ENCODE measurements at regions not wholly inside any gene's neighbourhood (a gene's known extent, or its start where the extent isn't known, plus 50 kb on each side); places are given as distances from the start of the nearest gene placed in this dataset.

DNA sequence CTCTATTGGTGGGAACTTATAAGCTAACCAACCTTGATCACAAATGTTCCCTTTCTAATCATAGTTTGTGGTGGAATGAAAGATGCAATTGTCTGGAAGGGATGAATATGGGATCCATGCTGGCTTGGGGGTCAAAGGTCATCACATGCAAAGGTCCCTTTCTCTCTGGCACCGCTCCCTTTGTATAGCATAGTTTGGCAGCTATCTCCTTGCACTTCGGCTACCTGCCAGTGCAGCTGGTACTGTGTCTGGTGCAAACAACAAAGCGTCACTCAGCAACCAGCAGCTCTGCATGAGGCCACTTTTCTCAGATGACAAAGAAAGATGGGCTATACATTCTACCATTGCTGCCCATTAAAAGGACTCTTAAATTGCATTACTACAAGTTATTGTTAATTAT is 188.2 kb upstream of the NFIA start:
- no peaks in the 10 kb centered on the region for H3K9me3 ChIP-seq (ENCODE audit: control insufficient read depth, low read length)
- H3K4me3 ChIP-seq (ENCODE audit: low read length in 2 of 2), result no peak overlapping the region
- DNase-seq, result no peak
- ATAC-seq (ENCODE audit: low FRiP score), result no peak
- intact Hi-C loops (cut with DNase I), result no loop called here
- peaks cover 0 to 7% of the 10 kb centered on the region in 2 donors for H3K4me1 ChIP-seq (ENCODE audit: control insufficient read depth in 1 of 2, insufficient read depth in 2 of 2, low read length in 2 of 2)
- no peaks in the 10 kb centered on the region for H3K36me3 ChIP-seq (ENCODE audit: control insufficient read depth in 1 of 2, insufficient read depth in 2 of 2, low read length in 1 of 2)
- 95 to 100% methylated on average over 3 of the region's 3 CpGs for WGBS, 2 donors
- H3K27me3 ChIP-seq (ENCODE audit: control insufficient read depth in 1 of 2, insufficient read depth in 2 of 2, low read length in 1 of 2), result no peaks in the 10 kb centered on the region
- no peak overlapping the region for H3K27ac ChIP-seq (ENCODE audit: low read depth in 1 of 2, low read length in 2 of 2)

DNA sequence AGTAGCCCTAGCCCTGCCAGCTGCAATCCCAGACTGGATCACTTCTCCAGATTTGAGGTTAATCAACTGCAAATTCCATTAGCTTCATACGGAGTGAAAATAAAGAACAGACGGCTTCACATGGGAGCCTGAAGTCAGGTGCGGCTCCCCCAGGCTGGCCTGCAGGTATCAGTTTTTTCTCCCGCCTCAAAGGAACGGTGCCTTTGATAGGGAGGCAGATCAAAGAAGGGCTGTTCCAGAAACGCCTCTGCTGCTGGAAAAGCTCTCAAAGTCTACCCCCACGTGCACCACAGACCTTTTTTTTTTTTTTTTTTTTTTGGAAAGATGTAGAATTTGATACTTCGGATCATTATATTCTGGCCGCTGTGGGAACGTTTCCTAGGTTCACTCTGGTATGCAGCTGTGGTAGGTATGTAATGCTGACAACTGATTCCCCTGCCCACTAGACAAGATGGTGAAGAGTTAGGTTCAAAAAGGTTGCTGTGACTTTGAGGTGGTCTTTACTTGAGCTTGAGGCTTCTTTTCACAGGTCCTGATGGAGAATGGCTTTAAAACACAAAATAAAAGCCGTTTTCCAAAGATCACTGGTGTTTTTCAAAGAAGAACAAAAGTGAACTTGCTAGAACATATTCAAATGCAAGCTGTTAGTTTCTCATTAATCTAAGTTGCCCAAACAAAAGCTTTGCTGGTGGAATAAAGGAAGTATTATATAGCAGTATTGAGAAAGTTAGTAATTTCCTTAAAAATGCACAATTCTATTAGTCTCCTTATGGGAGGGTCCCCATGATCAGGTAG is 189.0 kb upstream of the NFIA start:
- no peak overlapping the region for H3K27ac ChIP-seq (ENCODE audit: low read depth in 1 of 2, low read length in 2 of 2)
- ATAC-seq (ENCODE audit: low FRiP score), result no peak
- intact Hi-C loops (cut with DNase I), result no loop called here

DNA sequence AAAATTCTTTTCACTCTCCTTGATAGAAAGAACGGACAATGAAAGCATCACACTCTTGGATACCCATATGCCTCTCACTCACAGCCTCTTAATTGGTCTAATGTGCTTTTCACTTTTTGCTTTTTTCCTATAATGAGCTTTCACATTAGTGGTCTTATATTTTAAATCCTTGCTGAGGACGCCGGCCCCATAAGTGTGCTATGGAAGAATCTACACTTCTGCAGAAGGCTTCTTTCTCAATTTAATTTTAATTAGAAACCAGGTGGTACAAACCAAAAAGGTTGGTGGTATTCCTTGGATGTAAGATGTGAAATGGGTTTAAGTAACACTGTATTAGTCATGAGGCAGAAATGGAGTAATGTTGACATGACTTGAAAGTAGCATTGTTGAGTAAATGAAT is 190.6 kb upstream of the NFIA start:
- no peak overlapping the region for H3K4me3 ChIP-seq (ENCODE audit: low read length in 2 of 2)
- no peaks in the 10 kb centered on the region for H3K9me3 ChIP-seq (ENCODE audit: control insufficient read depth, low read length)
- ATAC-seq (ENCODE audit: low FRiP score) (no peak), DNase-seq (no peak)
- H3K27ac ChIP-seq (ENCODE audit: low read depth in 1 of 2, low read length in 2 of 2), result no peak overlapping the region
- no peaks in the 10 kb centered on the region for H3K36me3 ChIP-seq (ENCODE audit: control insufficient read depth in 1 of 2, insufficient read depth in 2 of 2, low read length in 1 of 2)
- H3K4me1 ChIP-seq (ENCODE audit: control insufficient read depth in 1 of 2, insufficient read depth in 2 of 2, low read length in 2 of 2), result peaks cover 0 to 7% of the 10 kb centered on the region in 2 donors
- intact Hi-C loops (cut with DNase I), result no loop called here
- no peaks in the 10 kb centered on the region for H3K27me3 ChIP-seq (ENCODE audit: control insufficient read depth in 1 of 2, insufficient read depth in 2 of 2, low read length in 1 of 2)
- WGBS, 2 donors, result 81 to 94% methylated on average over 3 of the region's 3 CpGs

More for the DNA sequence above, 189.0 kb upstream of the NFIA start:
- 85 to 87% methylated on average over 11 of the region's 11 CpGs for WGBS, 2 donors
- no peak overlapping the region for H3K4me3 ChIP-seq (ENCODE audit: low read length in 2 of 2)
- H3K27me3 ChIP-seq (ENCODE audit: control insufficient read depth in 1 of 2, insufficient read depth in 2 of 2, low read length in 1 of 2), result no peaks in the 10 kb centered on the region
- DNase-seq, result no peak
- H3K36me3 ChIP-seq (ENCODE audit: control insufficient read depth in 1 of 2, insufficient read depth in 2 of 2, low read length in 1 of 2), result no peaks in the 10 kb centered on the region
- H3K9me3 ChIP-seq (ENCODE audit: control insufficient read depth, low read length), result no peaks in the 10 kb centered on the region
- H3K4me1 ChIP-seq (ENCODE audit: control insufficient read depth in 1 of 2, insufficient read depth in 2 of 2, low read length in 2 of 2), result peaks cover 0 to 7% of the 10 kb centered on the region in 2 donors

DNA sequence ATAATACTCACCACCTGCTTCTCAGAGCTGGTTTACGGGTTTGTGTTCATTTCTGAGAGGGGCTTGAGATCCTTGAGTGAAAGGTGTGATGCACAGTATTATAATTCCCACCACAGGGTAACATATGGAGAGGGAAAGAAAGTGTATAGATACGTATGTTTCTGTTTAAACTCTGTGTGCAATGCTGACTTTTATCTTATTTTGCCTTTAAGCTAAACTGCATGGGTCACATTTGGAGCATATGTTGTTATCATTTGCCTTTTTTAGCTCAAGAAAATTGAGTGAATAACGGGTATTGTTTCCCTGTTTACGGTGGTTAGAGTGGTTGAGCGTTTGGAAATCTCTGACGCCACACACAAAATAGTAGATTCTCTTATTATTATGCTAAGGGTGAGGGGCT is 191.1 kb upstream of the NFIA start:
- no peaks in the 10 kb centered on the region for H3K36me3 ChIP-seq (ENCODE audit: control insufficient read depth in 1 of 2, insufficient read depth in 2 of 2, low read length in 1 of 2)
- no peaks in the 10 kb centered on the region for H3K27me3 ChIP-seq (ENCODE audit: control insufficient read depth in 1 of 2, insufficient read depth in 2 of 2, low read length in 1 of 2)
- WGBS, 2 donors, result 86 to 87% methylated on average over 6 of the region's 6 CpGs
- no peaks in the 10 kb centered on the region for H3K9me3 ChIP-seq (ENCODE audit: control insufficient read depth, low read length)
- intact Hi-C loops (cut with DNase I), result no loop called here
- H3K4me1 ChIP-seq (ENCODE audit: control insufficient read depth in 1 of 2, insufficient read depth in 2 of 2, low read length in 2 of 2), result peaks cover 0 to 7% of the 10 kb centered on the region in 2 donors
- no peak overlapping the region for H3K27ac ChIP-seq (ENCODE audit: low read depth in 1 of 2, low read length in 2 of 2)
- DNase-seq (no peak), ATAC-seq (ENCODE audit: low FRiP score) (no peak)
- no peak overlapping the region for H3K4me3 ChIP-seq (ENCODE audit: low read length in 2 of 2)

DNA sequence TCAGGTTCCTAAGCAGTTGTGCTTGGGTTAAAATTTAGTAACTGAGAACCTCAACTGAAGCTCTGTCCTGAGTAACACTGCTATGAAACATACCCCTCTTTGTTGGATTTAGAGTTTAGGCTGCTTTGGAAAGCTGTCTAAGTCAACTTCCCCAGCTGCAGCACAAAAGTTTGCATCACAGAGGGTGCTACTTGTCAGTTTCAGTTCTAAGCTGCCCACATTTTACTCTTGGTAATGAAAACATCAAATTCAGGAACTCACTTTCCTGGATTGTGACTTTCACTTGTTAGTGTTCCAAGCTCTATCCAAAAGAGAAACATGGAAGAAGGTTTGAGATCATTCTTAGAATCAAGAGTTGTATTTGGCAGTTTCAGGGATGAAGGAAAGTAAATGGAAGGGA is 191.7 kb upstream of the NFIA start:
- ATAC-seq (ENCODE audit: low FRiP score), result no peak
- Histone ChIP-seq H3K4me3 (ENCODE audit: low read length in 2 of 2) (no peak overlapping the region), H3K27ac (ENCODE audit: low read depth in 1 of 2, low read length in 2 of 2) (peak overlapping the region in 1 of 2 donors; percentile 3), H3K9me3 (ENCODE audit: control insufficient read depth, low read length) (no peaks in the 10 kb centered on the region), H3K27me3 (ENCODE audit: control insufficient read depth in 1 of 2, insufficient read depth in 2 of 2, low read length in 1 of 2) (no peaks in the 10 kb centered on the region), H3K36me3 (ENCODE audit: control insufficient read depth in 1 of 2, insufficient read depth in 2 of 2, low read length in 1 of 2) (no peaks in the 10 kb centered on the region), H3K4me1 (ENCODE audit: control insufficient read depth in 1 of 2, insufficient read depth in 2 of 2, low read length in 2 of 2) (peaks cover 0 to 4% of the 10 kb centered on the region in 2 donors)
- intact Hi-C loops (cut with DNase I), result no loop called here
- no peak for DNase-seq

DNA sequence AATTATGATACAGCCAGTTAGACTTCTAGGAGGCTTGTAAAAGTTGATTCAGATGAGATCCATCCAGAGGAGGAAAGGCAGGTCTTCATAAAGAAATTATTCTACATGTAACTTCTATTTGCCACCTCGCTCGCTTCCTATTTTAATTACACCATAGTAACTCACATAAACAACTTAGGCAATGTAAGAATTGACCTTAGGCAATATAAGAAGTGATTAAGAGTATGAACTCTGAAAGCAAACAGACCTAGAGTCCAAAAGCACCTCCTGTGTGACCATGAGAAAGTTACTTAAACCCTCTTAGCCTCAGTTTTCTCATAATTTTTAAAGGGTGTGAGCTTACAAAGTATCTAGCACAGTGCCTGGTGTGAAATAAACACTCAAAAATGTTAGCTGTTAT is 192.7 kb upstream of the NFIA start:
- H3K9me3 ChIP-seq (ENCODE audit: control insufficient read depth, low read length), result no peaks in the 10 kb centered on the region
- DNase-seq (no peak), ATAC-seq (ENCODE audit: low FRiP score) (no peak)
- no peak overlapping the region for H3K4me3 ChIP-seq (ENCODE audit: low read length in 2 of 2)
- no peaks in the 10 kb centered on the region for H3K4me1 ChIP-seq (ENCODE audit: control insufficient read depth in 1 of 2, insufficient read depth in 2 of 2, low read length in 2 of 2)
- no peaks in the 10 kb centered on the region for H3K36me3 ChIP-seq (ENCODE audit: control insufficient read depth in 1 of 2, insufficient read depth in 2 of 2, low read length in 1 of 2)
- WGBS, 2 donors, result 95 to 100% methylated on average over 2 of the region's 2 CpGs
- no peaks in the 10 kb centered on the region for H3K27me3 ChIP-seq (ENCODE audit: control insufficient read depth in 1 of 2, insufficient read depth in 2 of 2, low read length in 1 of 2)
- intact Hi-C loops (cut with DNase I), result no loop called here
- H3K27ac ChIP-seq (ENCODE audit: low read depth in 1 of 2, low read length in 2 of 2), result no peak overlapping the region

DNA sequence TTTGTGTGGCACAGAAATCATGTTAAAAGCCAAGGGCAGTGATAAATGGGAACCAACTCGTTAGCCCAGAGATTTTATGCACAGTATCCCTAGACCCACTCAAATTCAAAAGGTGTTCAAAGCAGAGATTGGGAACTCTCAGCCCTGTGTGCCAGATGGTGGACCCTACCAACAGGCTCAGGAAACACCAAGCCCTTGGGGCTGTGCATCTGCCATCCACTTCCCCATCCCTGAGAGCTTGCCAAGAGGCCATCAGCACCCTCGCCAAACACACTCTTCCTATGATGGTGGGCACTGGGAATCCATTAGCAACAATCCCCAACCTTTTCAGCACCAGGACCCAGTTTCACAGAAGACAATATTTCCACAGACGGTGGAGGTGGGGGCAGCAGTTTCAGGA is 194.2 kb upstream of the NFIA start:
- intact Hi-C loops (cut with DNase I), result no loop called here
- Histone ChIP-seq H3K27ac (ENCODE audit: low read depth in 1 of 2, low read length in 2 of 2) (no peak overlapping the region), H3K9me3 (ENCODE audit: control insufficient read depth, low read length) (no peaks in the 10 kb centered on the region), H3K36me3 (ENCODE audit: control insufficient read depth in 1 of 2, insufficient read depth in 2 of 2, low read length in 1 of 2) (no peaks in the 10 kb centered on the region), H3K4me3 (ENCODE audit: low read length in 2 of 2) (no peak overlapping the region), H3K4me1 (ENCODE audit: control insufficient read depth in 1 of 2, insufficient read depth in 2 of 2, low read length in 2 of 2) (no peaks in the 10 kb centered on the region), H3K27me3 (ENCODE audit: control insufficient read depth in 1 of 2, insufficient read depth in 2 of 2, low read length in 1 of 2) (no peaks in the 10 kb centered on the region)
- 94% methylated on average over 3 of the region's 3 CpGs for WGBS, 2 donors
- DNase-seq, result no peak
- no peak for ATAC-seq (ENCODE audit: low FRiP score)

DNA sequence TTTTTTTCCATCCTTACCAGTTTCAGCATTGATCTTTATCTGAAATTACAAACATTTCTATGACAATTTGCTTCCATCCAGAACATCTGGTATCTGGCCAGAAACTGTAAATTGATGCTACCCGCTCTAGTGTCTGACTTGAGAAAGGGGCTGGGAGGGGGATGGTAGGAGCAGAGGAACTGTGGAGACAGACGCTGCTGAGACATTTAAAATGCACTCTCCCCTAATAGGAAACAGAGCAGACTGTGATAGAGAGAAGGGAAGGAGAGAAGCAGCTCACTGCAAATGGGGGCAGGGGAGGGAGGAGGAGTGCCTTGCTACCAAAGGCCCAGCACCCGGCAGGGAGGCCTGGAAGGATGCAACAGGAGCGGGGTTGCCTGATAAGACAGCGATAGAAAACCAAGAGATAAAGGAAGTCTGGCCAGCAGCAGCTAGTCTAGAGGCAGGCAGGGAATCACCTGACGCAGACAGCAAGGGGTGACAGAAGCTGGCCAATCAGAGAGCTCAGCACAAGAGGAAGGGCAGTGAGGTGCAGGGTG is 195.5 kb upstream of the NFIA start:
- WGBS, 2 donors, result 89 to 91% methylated on average over 6 of the region's 6 CpGs
- H3K4me1 ChIP-seq (ENCODE audit: control insufficient read depth in 1 of 2, insufficient read depth in 2 of 2, low read length in 2 of 2), result no peaks in the 10 kb centered on the region
- DNase-seq (no peak), ATAC-seq (ENCODE audit: low FRiP score) (no peak)
- no peak overlapping the region for H3K27ac ChIP-seq (ENCODE audit: low read depth in 1 of 2, low read length in 2 of 2)
- no peak overlapping the region for H3K4me3 ChIP-seq (ENCODE audit: low read length in 2 of 2)
- H3K9me3 ChIP-seq (ENCODE audit: control insufficient read depth, low read length), result no peaks in the 10 kb centered on the region
- intact Hi-C loops (cut with DNase I), result no loop called here
- no peaks in the 10 kb centered on the region for H3K27me3 ChIP-seq (ENCODE audit: control insufficient read depth in 1 of 2, insufficient read depth in 2 of 2, low read length in 1 of 2)
- no peaks in the 10 kb centered on the region for H3K36me3 ChIP-seq (ENCODE audit: control insufficient read depth in 1 of 2, insufficient read depth in 2 of 2, low read length in 1 of 2)

DNA sequence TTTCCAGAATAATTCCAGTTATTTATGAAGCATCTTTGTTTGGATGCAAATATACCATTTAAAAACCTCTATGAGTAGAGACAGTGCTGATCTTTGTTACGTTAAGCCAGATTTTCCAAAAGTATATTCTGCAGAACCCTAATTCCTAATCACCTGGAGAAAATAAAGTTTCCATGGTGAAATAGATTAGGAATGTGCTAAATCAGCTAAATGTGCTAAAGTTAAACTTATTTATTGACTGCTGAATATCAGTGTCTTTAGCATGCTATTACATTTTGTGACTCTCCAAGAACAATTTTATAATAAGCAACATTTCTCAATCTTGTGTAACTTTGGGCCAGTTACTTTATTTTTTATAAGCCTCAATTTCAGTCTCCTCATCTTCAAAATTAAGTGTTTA is 196.3 kb upstream of the NFIA start:
- H3K36me3 ChIP-seq (ENCODE audit: control insufficient read depth in 1 of 2, insufficient read depth in 2 of 2, low read length in 1 of 2), result no peaks in the 10 kb centered on the region
- H3K4me1 ChIP-seq (ENCODE audit: control insufficient read depth in 1 of 2, insufficient read depth in 2 of 2, low read length in 2 of 2), result no peaks in the 10 kb centered on the region
- intact Hi-C loops (cut with DNase I), result no loop called here
- H3K27ac ChIP-seq (ENCODE audit: low read depth in 1 of 2, low read length in 2 of 2), result no peak overlapping the region
- H3K27me3 ChIP-seq (ENCODE audit: control insufficient read depth in 1 of 2, insufficient read depth in 2 of 2, low read length in 1 of 2), result no peaks in the 10 kb centered on the region
- ATAC-seq (ENCODE audit: low FRiP score) (no peak), DNase-seq (no peak)
- no peak overlapping the region for H3K4me3 ChIP-seq (ENCODE audit: low read length in 2 of 2)
- WGBS, 2 donors, result 92 to 96% methylated on average over 1 of the region's 1 CpG
- no peaks in the 10 kb centered on the region for H3K9me3 ChIP-seq (ENCODE audit: control insufficient read depth, low read length)
